ENCODE measurements at regions not wholly inside any gene's neighbourhood (a gene's known extent, or its start where the extent isn't known, plus 50 kb on each side); places are given as distances from the start of the nearest gene placed in this dataset.

- no peaks in the 10 kb centered on the region for H3K4me1 Mint-ChIP-seq (ENCODE audit: low read depth)
- no peaks in the 10 kb centered on the region for H3K36me3 Mint-ChIP-seq (ENCODE audit: insufficient read depth in 2 of 2)
- no peaks in the 10 kb centered on the region for H3K27me3 Mint-ChIP-seq (ENCODE audit: low read depth)
- H3K4me3 Mint-ChIP-seq, result no peak overlapping the region
- ATAC-seq (replicated peaks in 1 of 2) (no peak), DNase-seq (no peak)
- H3K27ac Mint-ChIP-seq, result no peak overlapping the region
- peaks cover 3% of the 10 kb centered on the region in 2 donors for H3K9me3 Mint-ChIP-seq
These were observed 724.8 kb upstream of the RIOK2 start for GRCh38 chr5:97907646-97908400.

GRCh38 chr5:97909541-97909940 is 726.5 kb upstream of the RIOK2 start:
- Mint-ChIP-seq H3K4me1 (ENCODE audit: low read depth) (no peaks in the 10 kb centered on the region), H3K27me3 (ENCODE audit: low read depth) (no peaks in the 10 kb centered on the region), H3K9me3 (no peaks in the 10 kb centered on the region), H3K4me3 (no peak overlapping the region), H3K27ac (no peak overlapping the region), H3K36me3 (ENCODE audit: insufficient read depth in 2 of 2) (no peaks in the 10 kb centered on the region)
- DNase-seq (no peak), ATAC-seq (replicated peaks in 1 of 2) (no peak)

- Mint-ChIP-seq H3K36me3 (ENCODE audit: insufficient read depth in 2 of 2) (no peaks in the 10 kb centered on the region), H3K4me3 (no peak overlapping the region), H3K4me1 (ENCODE audit: low read depth) (no peaks in the 10 kb centered on the region), H3K27me3 (ENCODE audit: low read depth) (no peaks in the 10 kb centered on the region), H3K27ac (no peak overlapping the region), H3K9me3 (no peaks in the 10 kb centered on the region)
- DNase-seq (no peak), ATAC-seq (replicated peaks in 1 of 2) (no peak)
These were observed 731.4 kb upstream of the RIOK2 start for GRCh38 chr5:97914483-97914882.

GRCh38 chr5:97915106-97915505 is 732.1 kb upstream of the RIOK2 start:
- Mint-ChIP-seq H3K27ac (no peak overlapping the region), H3K36me3 (ENCODE audit: insufficient read depth in 2 of 2) (no peaks in the 10 kb centered on the region), H3K9me3 (no peaks in the 10 kb centered on the region), H3K4me1 (ENCODE audit: low read depth) (no peaks in the 10 kb centered on the region), H3K27me3 (ENCODE audit: low read depth) (no peaks in the 10 kb centered on the region), H3K4me3 (no peak overlapping the region)
- no peak for ATAC-seq (replicated peaks in 1 of 2)
- DNase-seq, result no peak

- no peak overlapping the region for H3K27ac Mint-ChIP-seq
- H3K27me3 Mint-ChIP-seq (ENCODE audit: low read depth), result no peaks in the 10 kb centered on the region
- DNase-seq, result no peak
- no peaks in the 10 kb centered on the region for H3K4me1 Mint-ChIP-seq (ENCODE audit: low read depth)
- no peaks in the 10 kb centered on the region for H3K36me3 Mint-ChIP-seq (ENCODE audit: insufficient read depth in 2 of 2)
- ATAC-seq (replicated peaks in 1 of 2), result no peak
- H3K9me3 Mint-ChIP-seq, result no peaks in the 10 kb centered on the region
- no peak overlapping the region for H3K4me3 Mint-ChIP-seq
These were observed 735.0 kb upstream of the RIOK2 start for GRCh38 chr5:97918057-97918456.

- H3K4me3 Mint-ChIP-seq, result no peak overlapping the region
- H3K36me3 Mint-ChIP-seq (ENCODE audit: insufficient read depth in 2 of 2), result no peaks in the 10 kb centered on the region
- H3K4me1 Mint-ChIP-seq (ENCODE audit: low read depth), result no peaks in the 10 kb centered on the region
- ATAC-seq (replicated peaks in 1 of 2) (no peak), DNase-seq (no peak)
- no peaks in the 10 kb centered on the region for H3K27me3 Mint-ChIP-seq (ENCODE audit: low read depth)
- H3K27ac Mint-ChIP-seq, result no peak overlapping the region
- no peaks in the 10 kb centered on the region for H3K9me3 Mint-ChIP-seq
These were observed 735.6 kb upstream of the RIOK2 start for GRCh38 chr5:97918620-97919019.

- Mint-ChIP-seq H3K27me3 (ENCODE audit: low read depth) (no peaks in the 10 kb centered on the region), H3K9me3 (no peaks in the 10 kb centered on the region), H3K4me3 (no peak overlapping the region), H3K36me3 (ENCODE audit: insufficient read depth in 2 of 2) (no peaks in the 10 kb centered on the region), H3K4me1 (ENCODE audit: low read depth) (no peaks in the 10 kb centered on the region), H3K27ac (no peak overlapping the region)
- ATAC-seq (replicated peaks in 1 of 2), result no peak
- no peak for DNase-seq
These were observed 736.7 kb upstream of the RIOK2 start for GRCh38 chr5:97919719-97920118.

- Mint-ChIP-seq H3K36me3 (ENCODE audit: insufficient read depth in 2 of 2) (no peaks in the 10 kb centered on the region), H3K27me3 (ENCODE audit: low read depth) (no peaks in the 10 kb centered on the region), H3K27ac (no peak overlapping the region), H3K4me3 (no peak overlapping the region), H3K4me1 (ENCODE audit: low read depth) (no peaks in the 10 kb centered on the region), H3K9me3 (no peaks in the 10 kb centered on the region)
- DNase-seq (no peak), ATAC-seq (replicated peaks in 1 of 2) (no peak)
These were observed 739.7 kb upstream of the RIOK2 start for GRCh38 chr5:97922776-97923175.

- H3K27me3 Mint-ChIP-seq (ENCODE audit: low read depth), result no peaks in the 10 kb centered on the region
- no peak for ATAC-seq (replicated peaks in 1 of 2)
- no peaks in the 10 kb centered on the region for H3K4me1 Mint-ChIP-seq (ENCODE audit: low read depth)
- H3K36me3 Mint-ChIP-seq (ENCODE audit: insufficient read depth in 2 of 2), result no peaks in the 10 kb centered on the region
- H3K9me3 Mint-ChIP-seq, result no peaks in the 10 kb centered on the region
- H3K4me3 Mint-ChIP-seq, result no peak overlapping the region
- DNase-seq, result no peak
- no peak overlapping the region for H3K27ac Mint-ChIP-seq
These were observed 740.4 kb upstream of the RIOK2 start for GRCh38 chr5:97923496-97923895.

- no peak overlapping the region for H3K27ac Mint-ChIP-seq
- H3K27me3 Mint-ChIP-seq (ENCODE audit: low read depth), result no peaks in the 10 kb centered on the region
- H3K4me3 Mint-ChIP-seq, result no peak overlapping the region
- ATAC-seq (replicated peaks in 1 of 2) (no peak), DNase-seq (no peak)
- no peaks in the 10 kb centered on the region for H3K36me3 Mint-ChIP-seq (ENCODE audit: insufficient read depth in 2 of 2)
- no peaks in the 10 kb centered on the region for H3K9me3 Mint-ChIP-seq
- H3K4me1 Mint-ChIP-seq (ENCODE audit: low read depth), result no peaks in the 10 kb centered on the region
These were observed 741.0 kb upstream of the RIOK2 start for GRCh38 chr5:97923997-97924396.

GRCh38 chr5:97929383-97929782 is 746.3 kb upstream of the RIOK2 start:
- ATAC-seq (replicated peaks in 1 of 2) (no peak), DNase-seq (no peak)
- Mint-ChIP-seq H3K4me1 (ENCODE audit: low read depth) (no peaks in the 10 kb centered on the region), H3K27ac (no peak overlapping the region), H3K4me3 (no peak overlapping the region), H3K9me3 (no peaks in the 10 kb centered on the region), H3K36me3 (ENCODE audit: insufficient read depth in 2 of 2) (no peaks in the 10 kb centered on the region), H3K27me3 (ENCODE audit: low read depth) (no peaks in the 10 kb centered on the region)

GRCh38 chr5:97931829-97932228 is 748.8 kb upstream of the RIOK2 start:
- no peaks in the 10 kb centered on the region for H3K27me3 Mint-ChIP-seq (ENCODE audit: low read depth)
- no peaks in the 10 kb centered on the region for H3K4me1 Mint-ChIP-seq (ENCODE audit: low read depth)
- H3K9me3 Mint-ChIP-seq, result peaks cover 0 to 3% of the 10 kb centered on the region in 2 donors
- no peak overlapping the region for H3K27ac Mint-ChIP-seq
- H3K36me3 Mint-ChIP-seq (ENCODE audit: insufficient read depth in 2 of 2), result no peaks in the 10 kb centered on the region
- no peak for ATAC-seq (replicated peaks in 1 of 2)
- no peak for DNase-seq
- no peak overlapping the region for H3K4me3 Mint-ChIP-seq

GRCh38 chr5:97936231-97936630 is 753.2 kb upstream of the RIOK2 start:
- H3K27me3 Mint-ChIP-seq (ENCODE audit: low read depth), result no peaks in the 10 kb centered on the region
- H3K4me3 Mint-ChIP-seq, result no peak overlapping the region
- ATAC-seq (replicated peaks in 1 of 2) (no peak), DNase-seq (no peak)
- no peaks in the 10 kb centered on the region for H3K36me3 Mint-ChIP-seq (ENCODE audit: insufficient read depth in 2 of 2)
- no peaks in the 10 kb centered on the region for H3K4me1 Mint-ChIP-seq (ENCODE audit: low read depth)
- peaks cover 0 to 4% of the 10 kb centered on the region in 2 donors for H3K9me3 Mint-ChIP-seq
- H3K27ac Mint-ChIP-seq, result no peak overlapping the region

GRCh38 chr5:97937846-97938245 is 754.8 kb upstream of the RIOK2 start:
- ATAC-seq (replicated peaks in 1 of 2) (no peak), DNase-seq (no peak)
- Mint-ChIP-seq H3K36me3 (ENCODE audit: insufficient read depth in 2 of 2) (no peaks in the 10 kb centered on the region), H3K4me3 (no peak overlapping the region), H3K27ac (no peak overlapping the region), H3K4me1 (ENCODE audit: low read depth) (no peaks in the 10 kb centered on the region), H3K9me3 (peaks cover 0 to 4% of the 10 kb centered on the region in 2 donors), H3K27me3 (ENCODE audit: low read depth) (no peaks in the 10 kb centered on the region)
